HG02763 (cell line): ENCODE measurements at regions not wholly inside any gene's neighbourhood (a gene's known extent, or its start where the extent isn't known, plus 50 kb on each side); places are given as distances from the start of the nearest gene placed in this dataset.

Source experiments
- ATAC-seq: cut with Tn5 transposase; IDR thresholded peaks from one replicate; pipeline ENCODE4 v1.9.1; 2021; ENCODE audit warnings: mild to moderate bottlenecking, moderate library complexity; ENCODE audit not compliant: unreplicated experiment

DNA sequence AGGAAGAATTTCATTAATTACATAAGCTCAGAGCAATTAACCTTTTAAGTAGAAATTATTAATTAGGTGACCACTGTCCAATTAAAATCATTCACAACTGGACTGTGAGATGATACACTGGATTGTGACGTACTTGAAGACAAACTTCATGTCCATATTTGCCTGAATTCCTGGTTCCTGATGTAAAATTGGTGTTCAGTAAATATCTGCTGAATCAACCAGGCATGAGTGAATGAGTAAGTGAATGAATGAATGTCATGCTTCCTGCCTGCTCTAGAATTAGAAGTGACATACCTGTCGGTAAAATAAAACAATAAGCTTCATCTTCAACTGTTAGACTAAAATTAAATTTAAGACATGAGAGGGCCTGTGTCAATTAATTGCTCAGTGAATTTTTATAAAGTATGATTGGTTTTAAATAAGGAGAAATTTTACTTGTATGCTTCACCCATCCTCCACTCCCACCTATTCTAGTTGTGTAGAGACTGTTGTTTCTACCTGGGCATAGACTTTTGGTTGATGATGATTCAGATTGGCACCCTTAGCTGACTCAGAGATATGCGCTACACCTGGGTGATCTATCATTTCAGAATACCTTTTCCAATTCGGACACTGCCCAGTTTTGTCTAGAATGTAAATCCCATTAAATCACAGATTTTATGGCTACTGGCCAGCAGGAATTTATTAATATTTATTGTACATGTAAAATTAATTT, 56.9 kb upstream of the PTGS2 start:
- no peak for ATAC-seq

DNA sequence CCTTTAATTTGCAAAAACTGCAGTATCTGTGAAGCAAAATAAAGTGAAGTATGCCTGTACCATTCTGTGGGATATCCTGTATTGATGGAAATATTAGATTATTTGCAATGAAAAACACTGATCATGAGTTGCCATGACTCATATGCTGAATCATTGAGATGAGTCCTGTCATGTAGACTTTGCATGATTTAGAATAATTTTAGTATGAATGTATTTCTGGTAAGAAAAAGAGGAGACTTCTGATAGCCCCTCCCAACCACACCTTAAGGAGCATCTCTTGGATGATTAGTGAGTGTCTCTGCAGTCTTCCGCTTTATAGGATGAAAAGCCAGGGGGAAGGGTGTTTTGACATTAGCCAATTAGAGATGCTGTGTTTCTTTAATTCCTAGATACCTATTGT, 55.2 kb upstream of the PTGS2 start:
- no peak for ATAC-seq

DNA sequence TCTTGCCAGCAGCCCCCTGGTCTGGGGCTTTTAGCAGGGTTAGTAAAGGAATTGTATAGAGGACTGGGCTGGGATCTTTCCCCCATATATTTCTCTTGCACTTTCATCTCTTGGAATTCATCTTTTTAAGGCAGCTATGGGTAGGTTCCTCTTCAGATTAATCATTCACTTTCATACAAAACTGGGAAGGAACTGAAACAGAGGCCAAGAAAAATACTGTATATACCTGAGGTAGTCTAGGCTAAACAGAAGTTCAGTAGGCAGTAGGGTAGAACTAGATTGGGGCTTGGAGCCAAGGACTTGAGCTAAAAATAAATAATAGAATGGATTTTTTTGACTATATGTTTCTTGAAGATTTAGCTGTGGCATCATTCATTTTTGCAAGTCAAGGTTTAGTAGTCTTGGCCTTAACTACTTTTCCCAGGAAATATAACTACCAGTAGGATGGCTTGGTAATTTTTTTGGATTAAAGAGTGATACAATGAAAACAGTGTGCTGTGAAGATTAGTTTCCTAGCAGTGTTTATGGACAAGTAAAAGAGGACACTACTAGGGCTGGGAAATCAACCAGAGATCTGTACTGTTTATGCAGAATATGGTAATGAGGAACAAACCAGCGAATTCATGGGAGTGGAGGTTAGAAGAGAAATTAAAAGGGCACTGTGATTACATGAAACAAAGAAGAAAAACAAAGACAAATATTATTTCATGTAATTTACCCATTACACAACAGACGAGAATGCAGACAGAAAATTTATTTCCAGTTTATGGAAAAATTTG, 50.9 kb upstream of the PTGS2 start:
- ATAC-seq, result no peak
